Glomerular visceral epithelial cell (primary cell): ENCODE measurements at regions not wholly inside any gene's neighbourhood (a gene's known extent, or its start where the extent isn't known, plus 50 kb on each side); places are given as distances from the start of the nearest gene placed in this dataset.
A peak's percentile ranks its signal among the peaks of the same experiment; 100 is the strongest.

Experiments used
- DNase-seq: peaks from one replicate; pipeline ENCODE4 v3.0.0-alpha.2; 2016; ENCODE audit errors: extremely low spot score

DNA sequence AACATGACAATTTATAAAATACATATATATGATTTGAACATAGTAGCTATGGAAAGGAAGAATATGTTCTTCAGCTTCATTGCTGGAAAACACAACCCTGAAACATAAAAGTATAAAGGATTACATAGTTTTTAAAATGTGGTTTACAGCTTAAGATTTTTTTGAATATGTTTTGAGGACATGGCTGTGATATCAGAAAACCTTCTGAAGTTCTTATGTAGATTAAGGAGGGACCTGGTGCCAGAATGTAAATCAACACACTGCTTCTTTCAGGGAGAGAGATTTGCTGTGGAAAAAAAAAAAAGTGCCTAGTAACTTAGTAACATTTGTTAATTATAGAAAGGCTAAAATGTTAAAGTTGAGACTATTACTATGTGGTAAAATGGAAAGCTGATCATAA lies 1261.8 kb downstream of the ADGRL3 start:
- no peak for DNase-seq

DNA sequence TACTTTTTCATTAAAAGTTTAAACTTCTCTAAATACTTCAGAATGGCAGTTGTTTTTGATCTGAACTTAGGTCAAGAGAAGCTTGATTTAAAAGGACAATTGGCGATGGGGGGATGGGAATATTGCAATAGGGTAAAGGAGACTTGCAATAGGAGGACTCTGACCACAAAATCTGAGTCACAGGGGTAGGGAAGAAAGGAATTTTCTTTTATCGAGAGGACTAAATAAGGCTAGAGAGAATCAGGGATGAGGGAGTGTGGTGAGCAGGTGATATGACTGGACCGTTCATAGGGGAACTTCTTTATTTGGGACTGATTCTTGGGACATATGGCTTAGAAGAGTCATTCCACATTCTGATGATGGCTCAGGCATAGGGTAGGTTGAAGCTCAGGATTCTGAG lies 1260.2 kb downstream of the ADGRL3 start:
- DNase-seq = peak; percentile 43

DNA sequence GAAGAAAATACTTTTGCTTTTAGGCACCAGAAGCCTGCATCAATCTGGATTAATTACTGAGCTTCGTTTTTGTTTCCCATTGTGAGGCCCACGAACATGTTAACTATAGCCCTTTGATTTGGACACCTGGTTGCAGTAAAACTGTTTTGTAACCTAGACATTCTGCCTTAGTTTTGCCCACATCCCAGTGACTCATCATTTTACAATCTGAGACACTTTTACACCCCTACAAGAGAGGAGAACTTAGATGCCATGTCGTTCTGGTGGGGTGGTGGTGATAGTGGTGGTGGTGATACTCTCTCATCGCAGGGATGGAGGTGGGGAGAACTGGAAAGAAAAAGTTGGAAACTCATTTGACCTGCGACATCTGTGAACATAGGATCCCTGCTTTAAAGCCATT lies 1257.2 kb downstream of the ADGRL3 start:
- DNase-seq = peak; percentile 72

DNA sequence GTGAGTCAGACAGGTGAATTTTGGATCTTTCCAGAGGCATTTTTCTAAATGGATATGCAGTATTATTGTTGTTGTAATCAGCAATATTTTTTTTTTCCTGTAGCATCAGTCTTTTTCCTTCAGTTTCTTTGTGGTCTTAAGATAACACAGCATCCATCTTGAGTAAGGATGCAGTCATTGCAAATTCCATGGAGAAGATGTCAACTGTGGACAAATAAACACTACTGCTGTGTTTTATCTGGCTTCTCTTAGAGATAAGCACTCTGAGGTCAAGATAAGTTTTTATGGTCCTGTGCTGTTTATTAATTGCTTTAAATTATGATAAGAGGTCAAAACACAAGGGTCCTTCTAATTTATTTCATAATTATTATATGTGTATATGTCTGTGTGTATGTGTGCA lies 1255.7 kb downstream of the ADGRL3 start:
- DNase-seq = peak; percentile 21

DNA sequence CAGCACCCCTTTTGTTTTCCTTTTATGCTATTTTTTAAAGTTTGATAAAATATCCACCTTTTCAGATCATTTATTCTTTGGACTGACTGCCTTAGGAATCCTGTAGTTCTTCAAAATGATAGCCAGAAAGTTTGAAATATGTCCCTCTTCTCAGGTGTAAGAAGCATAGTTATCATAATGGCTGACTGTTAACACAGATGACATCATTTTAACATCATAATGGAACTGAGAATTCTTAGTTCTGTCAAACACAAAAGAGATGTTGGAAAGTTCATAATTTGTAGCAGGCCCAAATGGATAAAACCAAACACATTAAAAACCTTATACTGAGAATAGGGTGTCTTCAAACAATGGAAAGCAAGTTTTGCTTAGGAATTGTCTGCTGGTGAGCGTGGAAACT lies 1254.4 kb downstream of the ADGRL3 start:
- no peak for DNase-seq

DNA sequence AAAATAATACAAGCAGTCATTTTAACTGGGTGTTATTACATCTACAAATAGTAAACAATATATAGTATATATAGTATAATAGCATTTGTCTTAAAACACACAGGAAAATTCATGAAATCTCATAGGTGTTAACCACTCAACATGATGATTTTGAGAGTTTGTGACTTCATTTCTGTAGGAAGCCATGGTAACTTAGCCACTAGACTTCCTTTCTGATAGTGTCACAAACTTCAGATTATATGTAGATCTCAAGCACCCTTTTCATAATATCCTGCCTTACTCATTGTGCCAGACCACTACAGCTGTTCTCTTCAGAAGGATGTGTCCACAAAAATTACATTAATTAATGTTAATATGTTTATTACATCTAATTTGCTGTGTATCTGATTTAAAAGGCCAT lies 1250.6 kb downstream of the ADGRL3 start:
- DNase-seq = no peak

DNA sequence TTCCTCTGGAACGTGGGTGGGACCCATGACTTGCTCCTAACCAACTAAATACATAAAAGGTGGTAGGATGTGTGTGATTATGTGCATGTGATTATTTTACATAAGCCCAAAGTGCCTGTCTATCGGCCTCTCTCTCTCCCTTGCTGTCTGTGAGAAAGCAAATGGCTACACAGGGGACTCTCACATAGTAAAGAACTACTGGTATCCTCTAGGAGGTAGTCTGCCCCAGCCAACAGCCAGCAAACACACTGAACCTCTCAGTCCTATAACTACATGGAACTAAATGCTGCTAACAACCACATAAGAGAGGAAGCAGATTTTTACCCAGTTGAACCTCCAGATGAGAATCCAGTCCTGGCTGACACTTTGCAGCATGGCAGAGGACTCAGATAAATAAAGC lies 1249.4 kb downstream of the ADGRL3 start:
- DNase-seq = no peak

DNA sequence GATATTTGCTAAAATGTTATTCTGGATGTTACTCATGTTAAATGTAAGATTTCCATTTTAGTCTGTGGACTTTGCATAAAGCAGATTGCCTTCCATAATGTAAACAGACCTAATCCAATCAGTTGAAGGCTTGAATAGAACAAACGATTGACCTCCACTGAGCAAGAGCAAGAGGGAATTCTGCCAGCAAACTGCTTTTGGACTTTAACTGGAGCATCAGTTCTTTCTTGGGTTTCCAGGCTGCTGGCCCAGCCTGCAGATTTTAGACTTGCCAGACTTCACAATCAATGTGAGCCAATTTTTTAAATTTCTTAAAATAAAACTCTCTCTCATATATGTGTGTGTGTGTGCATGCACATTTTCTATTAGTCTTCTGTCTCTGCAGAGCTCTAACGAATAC lies 1248.8 kb downstream of the ADGRL3 start:
- DNase-seq = no peak

DNA sequence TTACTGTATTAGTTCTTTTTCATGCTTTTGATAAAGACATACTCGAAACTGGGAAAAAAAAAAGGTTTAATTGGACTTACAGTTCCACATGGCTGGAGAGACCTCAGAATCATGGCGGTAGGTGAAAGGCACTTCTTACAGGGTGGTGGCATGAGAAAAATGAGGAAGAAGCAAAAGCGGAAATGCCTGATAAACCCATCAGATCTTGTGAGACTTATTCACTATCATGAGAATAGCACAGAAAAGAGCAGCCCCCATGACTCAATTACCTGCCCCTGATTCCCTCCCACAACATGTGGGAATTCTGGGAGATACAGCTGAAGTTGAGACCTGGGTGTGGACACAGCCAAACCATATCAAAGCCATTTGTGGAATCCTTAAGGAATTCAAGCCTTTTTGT lies 1238.9 kb downstream of the ADGRL3 start:
- no peak for DNase-seq

DNA sequence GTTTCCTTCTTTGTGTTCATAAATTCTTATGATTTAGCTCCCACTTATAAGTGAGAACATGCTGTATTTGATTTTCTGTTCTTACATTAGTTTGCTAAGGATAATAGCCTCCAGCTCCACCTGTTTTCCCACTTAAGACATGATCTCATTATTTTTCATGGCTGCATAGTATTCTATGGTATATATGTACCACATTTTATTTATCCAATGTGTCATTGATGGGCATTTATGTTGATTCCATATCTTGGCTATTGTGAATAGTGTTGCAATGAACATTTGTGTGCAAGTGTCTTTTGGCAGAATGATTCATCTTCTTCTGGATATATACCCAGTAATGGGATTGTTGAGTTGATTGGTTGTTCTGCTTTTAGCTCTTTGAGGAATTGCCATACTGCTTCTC lies 1234.8 kb downstream of the ADGRL3 start:
- DNase-seq = no peak

DNA sequence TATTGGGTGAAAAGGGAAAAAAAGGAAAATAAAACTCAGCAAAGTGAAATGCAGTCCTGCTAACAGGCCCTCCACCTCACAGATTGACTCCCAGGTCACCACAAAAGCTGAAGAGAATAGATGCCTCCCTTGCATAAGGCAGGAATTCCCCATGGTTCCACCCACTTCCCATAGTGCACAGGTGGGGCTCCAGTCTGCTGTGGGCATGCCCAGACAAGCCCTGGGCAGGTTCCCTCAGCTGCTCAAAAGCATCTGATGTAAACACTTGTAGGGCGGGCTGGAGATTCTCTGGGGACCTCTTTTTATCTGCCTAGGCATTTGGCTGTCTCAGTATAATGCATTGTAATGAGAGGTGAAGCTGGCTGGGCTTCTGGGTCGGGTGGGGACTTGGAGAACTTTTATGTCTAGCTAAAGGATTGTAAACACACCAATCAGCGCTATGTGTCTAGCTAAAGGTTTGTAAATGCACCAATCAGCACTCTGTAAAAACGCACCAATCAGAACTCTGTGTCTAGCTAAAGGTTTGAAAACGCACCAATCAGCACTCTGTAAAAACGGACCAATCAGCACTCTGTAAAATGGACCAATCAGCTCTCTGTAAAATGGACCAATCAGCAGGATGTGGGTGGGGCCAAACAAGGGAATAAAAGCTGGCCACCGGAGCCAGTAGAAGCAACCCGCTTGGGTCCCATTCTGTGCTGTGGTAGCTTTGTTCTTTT lies 1231.5 kb downstream of the ADGRL3 start:
- DNase-seq = peak; percentile 49

DNA sequence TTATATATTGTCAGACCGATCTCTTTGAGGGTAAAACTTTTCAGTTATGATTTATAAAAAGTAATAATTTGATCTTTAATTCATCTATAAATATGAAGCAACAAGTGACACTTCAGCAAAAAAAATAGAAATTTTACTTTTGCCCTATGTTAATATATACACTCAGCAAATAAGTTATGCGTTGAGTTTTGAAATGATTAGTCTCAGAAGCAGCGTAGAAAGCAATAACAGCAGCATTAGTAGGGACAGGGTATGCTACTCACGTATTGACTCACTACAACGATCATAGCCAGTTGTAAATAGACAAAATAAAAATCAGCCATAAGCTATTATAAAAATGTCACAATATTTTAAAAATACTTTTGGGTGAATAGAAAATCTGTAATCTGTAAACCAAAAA lies 1229.2 kb downstream of the ADGRL3 start:
- no peak for DNase-seq

DNA sequence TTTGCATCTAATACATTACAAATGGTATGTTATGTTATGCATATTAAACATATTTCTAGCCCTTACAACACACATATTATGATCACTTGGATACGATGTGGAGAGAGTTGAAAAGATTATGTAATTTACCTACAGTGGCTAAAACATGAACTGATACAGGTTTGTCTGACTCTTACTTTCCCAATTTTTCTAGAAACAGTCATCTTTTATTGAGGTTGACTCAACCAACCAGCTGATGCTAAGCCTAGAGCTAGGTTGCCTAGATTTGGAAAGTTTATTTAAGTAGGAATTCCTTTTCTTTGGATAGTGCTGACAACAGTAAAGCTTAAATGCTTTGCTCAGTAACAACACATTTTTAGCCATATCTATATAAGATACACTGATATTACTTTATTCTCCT lies 1215.1 kb downstream of the ADGRL3 start:
- DNase-seq = no peak

DNA sequence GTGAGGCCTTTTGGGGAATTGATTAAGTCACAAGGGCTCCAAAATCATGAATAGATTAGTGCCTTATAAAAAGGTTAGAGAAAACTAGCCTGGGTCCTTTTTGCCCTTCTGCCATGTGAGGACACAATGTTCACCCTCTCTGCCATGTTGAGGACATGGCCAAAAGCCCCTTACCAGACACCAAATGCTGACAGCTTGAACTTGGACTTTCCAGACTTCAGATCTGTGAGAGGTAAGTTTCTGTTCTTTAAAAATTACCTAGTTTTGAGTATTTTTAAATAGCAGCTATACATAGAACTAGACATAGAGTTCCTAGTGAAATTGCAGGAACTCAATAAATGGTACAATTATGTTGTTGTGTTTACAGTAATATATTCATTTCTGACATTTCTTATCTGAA lies 1214.4 kb downstream of the ADGRL3 start:
- DNase-seq = no peak

DNA sequence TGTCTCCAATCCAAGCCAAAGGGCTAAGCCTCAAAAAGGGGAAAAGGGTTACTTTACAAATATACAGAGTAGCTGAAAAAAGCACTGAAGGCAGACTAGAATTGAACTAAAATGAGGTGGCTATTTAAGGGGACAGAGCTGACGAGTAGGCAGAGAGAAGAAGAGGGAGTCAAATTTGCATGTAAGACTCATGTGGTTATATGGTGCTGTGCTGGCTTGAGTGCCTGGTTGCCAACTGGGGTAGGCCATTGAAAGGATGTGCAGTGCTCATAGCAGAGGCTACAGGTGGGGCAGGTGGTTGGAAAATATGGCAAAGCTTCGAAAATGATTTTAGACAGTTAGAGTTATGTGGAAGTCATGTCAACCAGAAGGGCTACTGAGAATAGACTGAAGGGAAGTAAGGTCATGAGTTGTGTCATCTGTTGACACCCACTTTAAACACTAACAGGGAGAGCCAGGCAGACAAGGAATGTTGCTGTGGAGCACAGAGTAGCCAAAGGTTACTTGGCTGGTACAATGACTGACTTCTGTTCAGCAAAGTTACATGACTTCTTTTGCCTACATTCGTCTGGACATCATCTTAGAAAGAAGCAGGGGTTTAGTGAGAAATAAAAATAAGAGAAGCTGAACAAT lies 1210.4 kb downstream of the ADGRL3 start:
- DNase-seq = no peak

DNA sequence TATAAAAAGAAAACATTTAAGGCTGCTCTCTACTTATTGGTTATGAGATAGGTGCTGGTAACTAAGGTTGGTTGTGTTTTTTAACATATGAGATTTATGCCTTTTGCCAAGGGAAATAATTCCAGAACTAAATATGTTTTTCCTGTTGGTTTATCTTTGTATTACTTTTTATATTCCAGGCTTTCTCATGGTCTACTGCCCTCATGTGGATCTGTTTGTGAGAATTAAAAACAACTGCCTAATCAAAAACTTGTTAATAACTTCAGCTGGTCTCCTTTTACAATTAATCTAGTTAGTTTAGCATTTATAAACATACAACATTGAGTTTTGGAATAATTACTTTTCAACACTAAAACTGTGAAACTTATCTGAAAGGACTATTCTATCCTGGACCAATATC lies 1208.3 kb downstream of the ADGRL3 start:
- no peak for DNase-seq

DNA sequence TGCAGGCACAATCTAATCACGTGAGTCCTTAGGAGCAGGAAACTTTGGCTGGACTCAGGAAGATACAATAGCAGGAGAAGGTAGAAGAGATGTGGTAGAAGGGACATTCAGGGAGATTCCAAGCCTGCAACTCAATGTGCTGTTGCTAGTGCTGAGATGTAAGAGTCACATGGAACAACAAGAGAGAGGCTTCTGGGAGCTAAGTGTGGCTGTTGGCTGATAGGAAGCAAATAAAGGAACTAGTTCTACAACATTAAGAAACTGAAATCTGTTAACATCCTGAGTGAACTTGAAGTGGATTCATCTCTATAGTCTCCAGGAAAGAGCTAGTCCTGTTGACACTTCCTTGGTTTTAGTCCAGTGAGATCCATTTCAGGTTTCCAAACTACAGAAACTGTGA lies 1207.4 kb downstream of the ADGRL3 start:
- no peak for DNase-seq

DNA sequence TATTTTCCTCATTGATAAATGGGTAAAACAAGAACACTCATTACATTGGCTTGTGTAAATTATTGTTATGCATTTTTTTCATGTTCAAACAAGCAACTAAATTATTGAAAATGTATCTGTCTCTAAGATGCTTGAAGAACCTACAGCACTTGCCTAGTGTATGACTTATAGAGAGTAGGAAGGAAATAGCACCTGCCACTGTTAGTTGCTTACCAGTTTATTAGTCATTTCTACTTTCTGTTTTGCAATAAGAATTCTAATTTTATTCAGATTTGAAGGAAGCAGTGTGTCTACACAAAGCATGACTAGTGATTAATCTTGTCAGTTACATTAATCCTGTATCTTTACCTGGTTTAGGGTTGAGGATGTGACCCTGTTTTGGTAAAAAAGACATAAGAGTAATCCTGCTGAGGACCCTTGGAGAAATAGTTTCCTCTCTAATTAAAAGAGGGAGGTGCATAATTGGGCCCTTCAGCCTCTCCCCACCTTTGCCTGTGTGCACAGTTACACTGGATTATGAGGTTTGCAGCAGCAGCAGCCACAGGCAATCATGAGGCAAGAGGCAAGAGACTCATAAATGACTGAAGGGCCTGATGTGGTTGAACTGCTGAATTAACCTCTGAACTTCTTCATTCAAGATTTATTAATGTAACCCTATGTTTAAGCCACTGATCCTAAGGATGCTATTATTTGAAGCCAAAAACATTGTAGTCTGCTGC lies 1202.1 kb downstream of the ADGRL3 start:
- no peak for DNase-seq

DNA sequence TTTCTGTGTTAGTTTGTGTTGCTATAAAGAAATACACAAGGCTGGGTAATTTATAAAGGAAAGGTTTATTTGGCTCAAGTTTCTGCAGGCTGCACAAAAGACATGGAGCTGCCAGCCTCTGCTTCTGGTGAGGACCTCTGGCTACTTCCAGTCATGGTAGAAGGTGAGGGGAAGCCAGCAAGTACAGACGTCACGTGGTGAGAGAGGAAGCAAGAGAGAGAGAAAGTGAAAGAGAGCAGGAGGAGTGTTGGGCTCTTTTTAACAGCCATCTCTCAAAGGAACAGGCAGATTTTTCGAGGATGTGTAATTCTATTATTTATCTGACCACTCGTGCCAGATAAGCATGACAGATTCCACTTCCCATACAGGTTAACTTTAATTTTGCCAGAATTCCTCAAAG lies 1199.1 kb downstream of the ADGRL3 start:
- peak; percentile 23 for DNase-seq

DNA sequence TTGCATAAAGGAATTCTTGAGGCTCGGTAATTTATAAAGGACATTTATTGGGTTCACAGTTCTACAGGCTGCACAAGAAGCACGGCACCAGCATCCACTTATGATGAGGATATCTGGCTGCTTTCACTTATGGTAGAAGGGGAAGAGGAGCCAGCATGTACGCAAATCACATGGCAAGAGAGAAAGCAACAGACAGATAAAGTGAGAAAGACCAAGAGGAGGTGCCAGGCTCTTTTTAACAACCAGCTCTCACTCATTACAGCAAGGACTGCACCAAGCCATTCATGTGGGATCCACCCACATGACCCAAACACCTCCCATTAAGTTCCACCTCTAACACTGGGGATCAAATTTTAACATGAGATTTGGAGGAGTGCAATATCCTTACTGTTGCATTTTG lies 1198.2 kb downstream of the ADGRL3 start:
- no peak for DNase-seq

DNA sequence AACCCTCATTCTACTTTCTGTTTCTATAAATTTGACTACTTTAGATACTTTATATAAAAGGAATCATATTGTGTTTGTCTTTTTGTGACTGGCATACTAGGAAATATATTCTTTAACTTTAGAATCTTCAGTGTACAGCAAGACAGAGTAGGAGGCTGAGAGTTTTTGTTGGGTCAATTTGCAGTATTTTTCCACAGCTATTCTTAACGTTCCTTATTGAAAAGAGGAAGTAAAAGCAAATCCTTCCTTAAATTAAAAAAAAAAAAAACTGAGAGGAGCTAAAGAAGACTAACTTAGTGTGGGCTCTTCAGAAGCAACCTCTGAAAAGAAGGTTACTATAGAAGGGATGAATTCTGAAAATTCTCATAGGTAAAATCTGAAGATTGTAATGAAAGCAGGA lies 1194.6 kb downstream of the ADGRL3 start:
- DNase-seq = no peak

DNA sequence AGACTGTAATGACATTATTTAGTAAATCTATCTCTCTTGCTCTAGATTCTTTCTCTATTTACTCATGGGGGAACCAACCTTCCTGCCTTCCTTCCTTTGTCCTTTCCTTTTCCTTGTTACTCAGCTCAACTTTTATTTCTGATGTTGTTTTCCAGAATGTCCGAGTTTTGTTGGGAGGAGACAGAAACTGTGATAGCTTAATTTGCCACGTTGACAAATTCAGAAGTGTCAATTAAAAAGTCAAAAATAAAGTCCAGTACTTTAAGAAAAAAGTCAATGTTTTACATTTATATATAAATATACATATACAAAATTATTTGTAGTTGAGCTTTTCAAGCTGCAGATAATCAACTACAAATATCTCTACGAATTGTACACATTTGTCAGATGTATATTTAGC lies 1187.7 kb downstream of the ADGRL3 start:
- no peak for DNase-seq

DNA sequence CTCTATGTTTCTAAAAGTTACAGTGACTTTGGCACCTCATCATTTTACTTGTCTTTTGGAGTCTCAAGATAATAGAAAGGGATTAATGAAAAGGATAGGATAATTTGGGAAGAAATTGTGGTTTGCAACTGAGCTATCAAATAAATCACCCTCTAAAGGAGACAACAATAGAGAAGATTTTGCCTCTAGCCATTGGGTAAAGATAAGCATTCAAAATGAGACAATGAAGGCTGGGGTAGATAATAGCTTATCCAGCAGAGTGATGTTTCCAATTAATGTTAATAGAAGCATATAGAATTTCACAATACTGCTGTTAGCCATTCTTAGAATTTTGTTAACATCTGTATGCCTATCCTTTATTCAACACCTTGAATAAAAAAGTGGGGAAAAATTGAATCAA lies 1177.6 kb downstream of the ADGRL3 start:
- DNase-seq = no peak
